DND-41 (cell line): ENCODE measurements at regions not wholly inside any gene's neighbourhood (a gene's known extent, or its start where the extent isn't known, plus 50 kb on each side); places are given as distances from the start of the nearest gene placed in this dataset.

ENCODE experiments used
- ATAC-seq: fragments of 200-7000 bp; cut with Tn5 transposase; 3 replicates; pipeline ENCODE4 v1.9.1; 2021; ENCODE audit warnings: low read depth; ENCODE audit not compliant: insufficient read depth
- DNase-seq: peaks from one replicate; pipeline ENCODE4 v3.0.0-alpha.2; 2020
- H2AFZ ChIP-seq: 2 replicates; pipeline ENCODE4 v1.6.0; 2012; ENCODE audit warnings: low read depth, low read length
- H3K27ac ChIP-seq: 2 replicates; pipeline ENCODE4 v1.5.1; 2012; ENCODE audit warnings: low read length, inconsistent platforms
- H3K27me3 ChIP-seq: fragments of 200-600 bp; sonication (generic); 2 replicates; pipeline ENCODE4 v1.6.0; 2012; ENCODE audit warnings: low read length, mild to moderate bottlenecking, inconsistent platforms; ENCODE audit not compliant: insufficient read depth, poor library complexity
- H3K36me3 ChIP-seq: 2 replicates; pipeline ENCODE4 v1.5.1; 2012; ENCODE audit warnings: low read length, inconsistent platforms; ENCODE audit not compliant: insufficient read depth
- H3K4me1 ChIP-seq: 2 replicates; pipeline ENCODE4 v1.5.1; 2012; ENCODE audit warnings: mild to moderate bottlenecking, low read length; ENCODE audit not compliant: insufficient read depth
- H3K4me2 ChIP-seq: 2 replicates; pipeline ENCODE4 v1.6.0; 2012; ENCODE audit warnings: mild to moderate bottlenecking, moderate library complexity, low read length, inconsistent platforms; ENCODE audit not compliant: insufficient read depth
- H3K4me3 ChIP-seq, 2 experiments: fragments of 200-600 bp in 1 of 2; shearing (Covaris generic) in 1 of 2; 2 replicates each; pipeline ENCODE4 v1.5.1; 2012 to 2016; ENCODE audit warnings: inconsistent platforms in 2 of 2, low read length in 2 of 2, mild to moderate bottlenecking in 2 of 2, low read depth in 1 of 2, moderate library complexity in 1 of 2
- H3K79me2 ChIP-seq: 2 replicates; pipeline ENCODE4 v1.6.0; 2012; ENCODE audit warnings: low read length, inconsistent platforms; ENCODE audit not compliant: insufficient read depth
- H3K9ac ChIP-seq: 2 replicates; pipeline ENCODE4 v1.6.0; 2012; ENCODE audit warnings: low read depth, mild to moderate bottlenecking, inconsistent platforms, low read length, moderate library complexity
- H3K9me3 ChIP-seq: 2 replicates; pipeline ENCODE4 v1.5.1; 2012; ENCODE audit warnings: low read length, moderate library complexity, mild to moderate bottlenecking, inconsistent platforms; ENCODE audit not compliant: insufficient read depth, severe bottlenecking
- H4K20me1 ChIP-seq: 2 replicates; pipeline ENCODE4 v1.6.0; 2012; ENCODE audit warnings: low read length; ENCODE audit not compliant: insufficient read depth
- EZH2 ChIP-seq: IDR thresholded peaks from 3 replicates; pipeline ENCODE4 v1.6.1; 2012; ENCODE audit warnings: borderline replicate concordance, low read depth, mild to moderate bottlenecking, moderate library complexity, low read length, inconsistent platforms; ENCODE audit not compliant: severe bottlenecking
- TF ChIP-seq, protein P1 (sequence below): IDR thresholded peaks from 2 replicates; pipeline ENCODE4 v1.5.1; 2012; ENCODE audit warnings: borderline replicate concordance, low read length, moderate library complexity, mild to moderate bottlenecking; ENCODE audit not compliant: poor library complexity, severe bottlenecking; ENCODE audit errors: extremely low read depth

DNA sequence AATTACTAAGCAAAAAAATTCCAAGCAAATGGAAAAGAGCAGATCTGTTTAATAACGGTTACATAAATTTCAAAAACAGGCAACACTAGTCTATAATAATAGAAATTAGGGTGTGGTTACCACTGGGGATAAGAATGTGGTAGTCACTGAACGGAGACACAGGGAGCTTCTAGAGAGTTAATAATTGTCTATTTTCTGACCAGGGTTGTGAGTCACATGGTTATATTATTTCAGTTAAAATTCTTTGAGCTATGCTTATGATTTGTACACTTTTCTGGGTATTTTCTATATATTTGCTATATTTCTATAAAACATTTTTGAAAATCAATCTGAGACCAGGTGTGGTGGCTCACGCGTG is 433.9 kb upstream of the MAF start:
- Histone ChIP-seq H3K9me3 (no peaks in the 10 kb centered on the region), H3K4me3 (no peak overlapping the region), H3K4me1 (no peaks in the 10 kb centered on the region), H4K20me1 (no peaks in the 10 kb centered on the region), H3K4me2 (no peak overlapping the region), H2AFZ (no peak overlapping the region), H3K27me3 (no peaks in the 10 kb centered on the region), H3K27ac (no peak overlapping the region), H3K9ac (no peak overlapping the region), H3K36me3 (no peaks in the 10 kb centered on the region), H3K79me2 (no peaks in the 10 kb centered on the region)
- ATAC-seq, result no peak
- DNase-seq, result no peak
- TF ChIP-seq, protein P1, sequence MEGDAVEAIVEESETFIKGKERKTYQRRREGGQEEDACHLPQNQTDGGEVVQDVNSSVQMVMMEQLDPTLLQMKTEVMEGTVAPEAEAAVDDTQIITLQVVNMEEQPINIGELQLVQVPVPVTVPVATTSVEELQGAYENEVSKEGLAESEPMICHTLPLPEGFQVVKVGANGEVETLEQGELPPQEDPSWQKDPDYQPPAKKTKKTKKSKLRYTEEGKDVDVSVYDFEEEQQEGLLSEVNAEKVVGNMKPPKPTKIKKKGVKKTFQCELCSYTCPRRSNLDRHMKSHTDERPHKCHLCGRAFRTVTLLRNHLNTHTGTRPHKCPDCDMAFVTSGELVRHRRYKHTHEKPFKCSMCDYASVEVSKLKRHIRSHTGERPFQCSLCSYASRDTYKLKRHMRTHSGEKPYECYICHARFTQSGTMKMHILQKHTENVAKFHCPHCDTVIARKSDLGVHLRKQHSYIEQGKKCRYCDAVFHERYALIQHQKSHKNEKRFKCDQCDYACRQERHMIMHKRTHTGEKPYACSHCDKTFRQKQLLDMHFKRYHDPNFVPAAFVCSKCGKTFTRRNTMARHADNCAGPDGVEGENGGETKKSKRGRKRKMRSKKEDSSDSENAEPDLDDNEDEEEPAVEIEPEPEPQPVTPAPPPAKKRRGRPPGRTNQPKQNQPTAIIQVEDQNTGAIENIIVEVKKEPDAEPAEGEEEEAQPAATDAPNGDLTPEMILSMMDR, result no peak
- TF ChIP-seq EZH2, result no peak

DNA sequence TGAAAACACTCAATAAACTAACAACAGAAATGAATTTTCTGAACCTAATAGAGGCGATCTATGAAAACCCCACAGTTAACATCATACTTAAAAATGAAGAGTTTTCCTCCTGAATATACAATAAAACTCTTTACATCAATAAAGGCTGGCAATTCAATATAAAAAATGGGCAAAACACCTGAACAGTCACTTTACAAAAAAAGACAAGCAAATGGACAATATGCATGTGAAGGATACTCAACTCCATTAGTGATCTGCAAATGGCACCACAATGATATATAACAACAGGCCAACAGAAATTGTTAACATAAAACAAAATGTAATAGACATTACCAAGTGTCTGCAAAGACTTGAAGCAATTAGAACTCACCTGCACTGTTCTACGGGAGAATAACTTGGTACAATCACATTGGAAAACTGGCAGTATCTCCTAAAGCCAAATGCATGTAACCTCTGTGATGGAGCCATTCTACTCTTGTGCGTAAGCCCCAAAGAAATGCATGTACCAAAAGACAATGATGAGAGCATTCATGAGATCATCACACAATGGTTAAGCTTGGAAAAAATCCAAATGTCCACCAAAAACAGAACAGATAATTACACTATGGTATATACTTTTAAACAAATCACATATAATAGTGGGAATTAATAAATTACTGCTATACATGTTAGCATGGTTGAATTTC is 433.4 kb upstream of the MAF start:
- DNase-seq (no peak), ATAC-seq (no peak)
- Histone ChIP-seq H3K4me1 (no peaks in the 10 kb centered on the region), H3K4me3 (no peak overlapping the region), H3K36me3 (no peaks in the 10 kb centered on the region), H3K4me2 (no peak overlapping the region), H3K27me3 (no peaks in the 10 kb centered on the region), H2AFZ (no peak overlapping the region), H3K9ac (no peak overlapping the region), H3K9me3 (no peaks in the 10 kb centered on the region), H3K27ac (no peak overlapping the region), H4K20me1 (no peaks in the 10 kb centered on the region), H3K79me2 (no peaks in the 10 kb centered on the region)
- TF ChIP-seq, protein P1, result no peak
- no peak for TF ChIP-seq EZH2

DNA sequence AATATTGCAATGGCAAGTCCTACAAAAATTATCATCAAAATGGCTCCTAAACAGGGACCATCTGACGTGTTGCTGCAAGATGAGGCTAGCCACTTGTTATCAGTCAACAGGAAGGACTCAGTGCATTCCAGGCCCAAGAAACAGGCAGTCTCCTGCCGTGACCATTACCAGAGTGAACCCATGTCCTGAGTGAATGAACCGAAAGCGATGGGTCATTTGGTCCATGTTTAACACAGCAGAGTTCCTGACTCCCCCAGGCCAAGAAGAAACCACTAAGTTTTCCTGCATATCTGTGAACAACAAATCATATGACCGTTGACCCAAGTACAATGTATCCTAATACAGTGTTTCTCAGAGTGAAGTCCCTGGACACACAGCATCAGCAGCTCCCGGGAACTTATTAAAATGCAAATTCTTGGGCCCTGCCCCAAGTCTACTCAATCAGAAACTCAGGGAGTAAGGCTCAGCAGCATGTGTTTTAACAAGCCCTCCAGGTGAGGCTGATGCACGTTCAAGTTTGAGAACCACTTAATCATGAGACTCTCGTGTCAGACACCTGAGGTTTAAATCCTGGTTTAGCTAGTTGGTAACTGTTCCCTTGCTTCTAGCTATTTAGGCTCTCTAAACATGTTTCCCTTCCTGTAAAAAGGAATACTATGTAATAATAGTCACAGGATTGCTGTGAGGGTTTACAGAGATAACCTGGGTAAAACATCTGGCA is 429.4 kb upstream of the MAF start:
- Histone ChIP-seq H3K79me2 (no peaks in the 10 kb centered on the region), H3K27me3 (no peaks in the 10 kb centered on the region), H3K4me2 (no peak overlapping the region), H3K9ac (no peak overlapping the region), H3K27ac (no peak overlapping the region), H3K9me3 (no peaks in the 10 kb centered on the region), H4K20me1 (no peaks in the 10 kb centered on the region), H3K4me1 (no peaks in the 10 kb centered on the region), H3K4me3 (no peak overlapping the region), H3K36me3 (no peaks in the 10 kb centered on the region), H2AFZ (no peak overlapping the region)
- DNase-seq, result no peak
- no peak for ATAC-seq
- TF ChIP-seq EZH2, result no peak
- TF ChIP-seq, protein P1, result no peak
